GF-D8 (cell line): ENCODE measurements at regions not wholly inside any gene's neighbourhood (a gene's known extent, or its start where the extent isn't known, plus 50 kb on each side); places are given as distances from the start of the nearest gene placed in this dataset.

Experiments
- DNase-seq: peaks from one replicate; lab custom pipeline; 2025; lab: John Stamatoyannopoulos, UW

DNA sequence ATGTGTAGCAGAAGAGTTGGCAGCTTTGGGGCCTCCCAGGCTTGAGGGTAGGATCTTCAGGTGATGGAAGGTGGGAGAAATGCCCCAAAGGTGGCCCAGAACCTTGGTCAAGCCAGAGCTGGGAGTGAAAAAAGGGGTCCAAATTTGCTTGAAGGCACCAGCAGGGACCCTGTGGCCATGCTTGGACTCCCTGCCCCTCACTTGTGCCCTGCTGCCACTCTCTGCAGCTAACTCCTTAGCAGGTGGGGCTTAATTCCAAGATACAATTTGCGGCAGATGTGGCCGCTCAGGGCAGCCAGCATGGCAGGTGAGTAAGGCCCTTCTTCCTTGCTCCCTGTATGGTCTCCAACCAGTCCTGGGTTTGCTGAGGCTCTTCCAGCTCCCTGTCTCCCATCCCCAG is 51.3 kb upstream of the ADRA1D start:
- DNase-seq, result no peak

DNA sequence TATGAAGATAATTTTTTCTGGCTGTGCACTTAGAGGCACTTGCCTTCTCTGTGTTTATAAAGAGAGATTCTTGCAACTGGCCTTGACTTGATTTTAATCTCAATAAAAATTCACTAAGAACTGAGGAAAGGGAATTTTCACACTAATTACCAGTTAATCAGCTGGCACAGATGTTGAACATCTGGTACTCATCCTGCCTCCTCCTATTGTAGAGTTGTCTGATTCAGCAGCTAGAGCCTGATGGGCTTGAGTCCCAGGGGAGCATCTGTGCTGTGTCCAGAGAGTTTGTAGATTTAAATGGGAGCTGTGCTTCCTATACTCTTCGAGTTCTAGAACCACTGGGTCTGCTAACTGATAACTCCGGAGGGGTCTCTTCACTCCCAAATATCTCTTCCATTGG is 50.7 kb upstream of the ADRA1D start:
- no peak for DNase-seq

DNA sequence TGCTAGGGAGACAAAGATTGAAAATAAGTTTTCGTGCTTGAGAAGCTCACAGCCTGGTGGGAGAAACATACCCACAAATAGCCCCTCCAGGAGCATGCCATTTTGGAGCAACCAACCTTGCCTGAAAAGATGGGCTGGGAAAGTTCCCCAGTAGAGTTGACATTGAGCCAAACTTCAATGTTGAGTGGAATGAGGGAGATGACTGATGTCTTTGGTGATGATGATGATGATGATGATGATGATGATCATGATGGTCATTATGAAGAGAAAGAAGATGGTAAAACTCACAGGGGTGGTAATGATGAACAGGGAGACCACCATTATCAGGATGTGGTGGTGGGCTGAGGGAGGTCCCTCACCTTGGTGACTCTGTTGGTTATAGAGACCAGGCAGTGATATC is 50.1 kb upstream of the ADRA1D start:
- no peak for DNase-seq
